Spleen (tissue), 7 donors: ENCODE measurements at regions not wholly inside any gene's neighbourhood (a gene's known extent, or its start where the extent isn't known, plus 50 kb on each side); places are given as distances from the start of the nearest gene placed in this dataset.

ENCODE experiments used
- CTCF ChIP-seq, 11 experiments: fragments of 200-600 bp in 7 of 11; fragments of 450-650 bp in 4 of 11; sonication (generic) in 4 of 11; IDR thresholded peaks in 8 of 11; conservative IDR thresholded peaks in 3 of 11; 1 replicate in 7 of 11; 2 replicates in 4 of 11; pipeline versions ENCODE4 v1.4.0 to v1.8.0; 2016 to 2021; ENCODE audit warnings: antibody characterized with exemption in 11 of 11, inconsistent platforms in 4 of 11, mild to moderate bottlenecking in 1 of 11
- POLR2A ChIP-seq, 3 donors: fragments of 450-650 bp; IDR thresholded peaks; one replicate each; pipeline ENCODE4 v1.5.1; 2017; ENCODE audit warnings: antibody characterized with exemption in 3 of 3, mild to moderate bottlenecking in 1 of 3
- POLR2AphosphoS5 ChIP-seq, 3 donors: sonication (generic); formaldehyde crosslinking; IDR thresholded peaks; one replicate each; pipeline ENCODE4 v1.5.1; 2017; ENCODE audit warnings: antibody characterized with exemption in 3 of 3
- donor health status: DM: no; HTN: no; CAD: no; lungs with moderate emphysema.
- donor health status: DM: no; HTN: no; CAD: no.
- donor health status: DM: no; HTN: no; CAD: no.

DNA sequence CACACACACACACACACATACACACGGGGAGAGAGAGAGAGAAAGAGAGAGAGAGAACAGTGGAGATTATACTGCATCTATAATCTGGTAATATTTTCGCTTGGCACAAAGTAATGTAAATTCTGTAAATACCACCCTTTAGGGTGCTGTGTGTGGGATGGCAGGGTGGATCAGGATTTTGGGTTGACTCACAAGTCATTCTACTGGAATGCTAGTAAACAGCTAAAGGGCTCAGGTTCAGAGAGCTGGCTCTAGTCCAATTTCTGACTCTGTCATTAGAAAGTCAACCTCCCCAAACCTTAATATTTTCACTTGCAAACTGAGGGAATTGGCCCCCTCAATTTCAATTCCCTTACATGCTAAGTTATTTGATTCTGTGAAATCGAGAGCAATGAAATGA lies 308.3 kb downstream of the TSN start:
- TF ChIP-seq CTCF (IDR thresholded peaks at IDR 0.05 in 8 of 11, conservative IDR thresholded peaks at IDR 0.05 in 3 of 11) (no peak), POLR2A (IDR thresholded peaks at IDR 0.05) (no peak), POLR2AphosphoS5 (IDR thresholded peaks at IDR 0.05) (no peak)
